DOHH2 (cell line): ENCODE measurements at regions not wholly inside any gene's neighbourhood (a gene's known extent, or its start where the extent isn't known, plus 50 kb on each side); places are given as distances from the start of the nearest gene placed in this dataset.

Experiments used
- H3F3A ChIP-seq: fragments of 200-600 bp; sonication (generic), shearing (Covaris generic); 2 replicates; pipeline ENCODE4 v1.6.0; 2016; ENCODE audit warnings: antibody characterized with exemption, mild to moderate bottlenecking; ENCODE audit not compliant: control insufficient read depth, insufficient read depth
- H3K27ac ChIP-seq: fragments of 200-600 bp; sonication (generic); 2 replicates; pipeline ENCODE4 v1.5.1; 2014; ENCODE audit warnings: low read depth, mild to moderate bottlenecking, low read length, moderate library complexity
- H3K27me3 ChIP-seq: fragments of 200-600 bp; sonication (generic); 2 replicates; pipeline ENCODE4 v1.6.1; 2014; ENCODE audit warnings: mild to moderate bottlenecking, low read length, mixed read lengths; ENCODE audit not compliant: control insufficient read depth
- H3K36me3 ChIP-seq: fragments of 200-600 bp; sonication (generic); 2 replicates; pipeline ENCODE4 v1.6.1; 2014; ENCODE audit warnings: mild to moderate bottlenecking, low read length, moderate library complexity, mixed read lengths; ENCODE audit not compliant: control insufficient read depth
- H3K4me1 ChIP-seq: fragments of 200-600 bp; sonication (generic); 2 replicates; pipeline ENCODE4 v1.6.1; 2014; ENCODE audit warnings: mild to moderate bottlenecking, low read length, mixed read lengths; ENCODE audit not compliant: control insufficient read depth
- H3K4me2 ChIP-seq: fragments of 200-600 bp; sonication (generic); 2 replicates; pipeline ENCODE4 v1.6.0; 2014; ENCODE audit warnings: mild to moderate bottlenecking, low read length, moderate library complexity
- H3K4me3 ChIP-seq: fragments of 200-600 bp; sonication (generic); 2 replicates; pipeline ENCODE4 v1.5.1; 2014; ENCODE audit warnings: mild to moderate bottlenecking, low read length, mixed read lengths
- H3K79me2 ChIP-seq: fragments of 200-600 bp; sonication (generic); 2 replicates; pipeline ENCODE4 v1.6.1; 2014; ENCODE audit warnings: mild to moderate bottlenecking, low read length, mixed read lengths; ENCODE audit not compliant: control insufficient read depth
- H3K9me2 ChIP-seq: fragments of 200-600 bp; sonication (generic); replicated peaks from 2 replicates; pipeline ENCODE4 v1.6.1; 2014; ENCODE audit warnings: mild to moderate bottlenecking, low read length, mixed read lengths; ENCODE audit not compliant: control insufficient read depth
- H3K9me3 ChIP-seq: fragments of 200-600 bp; sonication (generic); 2 replicates; pipeline ENCODE4 v1.6.1; 2014; ENCODE audit warnings: antibody characterized with exemption, low read length, mixed read lengths; ENCODE audit not compliant: control insufficient read depth, insufficient read depth
- H4K20me1 ChIP-seq: fragments of 200-600 bp; sonication (generic); 2 replicates; pipeline ENCODE4 v1.6.0; 2014; ENCODE audit warnings: low read depth, mild to moderate bottlenecking, antibody characterized with exemption, low read length, moderate library complexity; ENCODE audit not compliant: control insufficient read depth, insufficient read depth
- CTCF ChIP-seq: fragments of 200-600 bp; sonication (generic); IDR thresholded peaks from one replicate; pipeline ENCODE4 v1.5.1; 2014; ENCODE audit warnings: antibody characterized with exemption, mild to moderate bottlenecking, low read depth, low read length; ENCODE audit not compliant: poor library complexity, severe bottlenecking
- EZH2phosphoT487 ChIP-seq: fragments of 200-600 bp; sonication (generic); IDR thresholded peaks from 2 replicates; pipeline ENCODE4 v1.6.1; 2017; ENCODE audit warnings: borderline replicate concordance, mild to moderate bottlenecking, antibody characterized with exemption, low read length, moderate library complexity, mixed read lengths

GRCh38 chrY:7204456-7204855, 292.9 kb upstream of the AMELY start:
- Histone ChIP-seq H3K4me2 (no peak overlapping the region), H4K20me1 (no peaks in the 10 kb centered on the region), H3K9me2 (no peaks in the 10 kb centered on the region), H3F3A (no peaks in the 10 kb centered on the region), H3K9me3 (no peaks in the 10 kb centered on the region), H3K79me2 (no peaks in the 10 kb centered on the region), H3K4me3 (no peak overlapping the region), H3K27ac (no peak overlapping the region), H3K27me3 (no peaks in the 10 kb centered on the region), H3K36me3 (no peaks in the 10 kb centered on the region), H3K4me1 (no peaks in the 10 kb centered on the region)
- TF ChIP-seq CTCF (no peak), EZH2phosphoT487 (no peak)

GRCh38 chrY:7182591-7182990, 271.0 kb upstream of the AMELY start:
- Histone ChIP-seq H3K36me3 (no peaks in the 10 kb centered on the region), H3F3A (no peaks in the 10 kb centered on the region), H3K9me2 (no peaks in the 10 kb centered on the region), H3K27ac (no peak overlapping the region), H3K79me2 (no peaks in the 10 kb centered on the region), H4K20me1 (no peaks in the 10 kb centered on the region), H3K9me3 (peaks cover 4% of the 10 kb centered on the region; the same call in 1 of the 2 replicates), H3K4me2 (no peak overlapping the region), H3K4me3 (no peak overlapping the region), H3K27me3 (no peaks in the 10 kb centered on the region), H3K4me1 (no peaks in the 10 kb centered on the region)
- no peak for TF ChIP-seq EZH2phosphoT487
- TF ChIP-seq CTCF: no peak

- Histone ChIP-seq H3K27ac (no peak overlapping the region), H3K4me3 (no peak overlapping the region), H3K36me3 (no peaks in the 10 kb centered on the region), H3K79me2 (no peaks in the 10 kb centered on the region), H3K4me1 (no peaks in the 10 kb centered on the region), H3K9me2 (no peaks in the 10 kb centered on the region), H4K20me1 (no peaks in the 10 kb centered on the region), H3K27me3 (no peaks in the 10 kb centered on the region), H3K4me2 (no peak overlapping the region), H3F3A (no peaks in the 10 kb centered on the region), H3K9me3 (no peaks in the 10 kb centered on the region)
- TF ChIP-seq EZH2phosphoT487 (no peak), CTCF (no peak)
Observed at GRCh38 chrY:7177631-7178030, 266.1 kb upstream of the AMELY start.

GRCh38 chrY:7169475-7169874, 257.9 kb upstream of the AMELY start:
- H3K27me3 ChIP-seq: no peaks in the 10 kb centered on the region
- TF ChIP-seq EZH2phosphoT487 (no peak), CTCF (no peak)
- H4K20me1 ChIP-seq: no peaks in the 10 kb centered on the region
- H3K27ac ChIP-seq: no peak overlapping the region
- no peaks in the 10 kb centered on the region for H3K79me2 ChIP-seq
- H3K9me3 ChIP-seq: no peaks in the 10 kb centered on the region
- no peaks in the 10 kb centered on the region for H3K9me2 ChIP-seq
- no peaks in the 10 kb centered on the region for H3K4me1 ChIP-seq
- no peak overlapping the region for H3K4me2 ChIP-seq
- no peaks in the 10 kb centered on the region for H3K36me3 ChIP-seq
- no peaks in the 10 kb centered on the region for H3F3A ChIP-seq
- H3K4me3 ChIP-seq: no peak overlapping the region
